GM21360 (cell line): ENCODE measurements at regions not wholly inside any gene's neighbourhood (a gene's known extent, or its start where the extent isn't known, plus 50 kb on each side); places are given as distances from the start of the nearest gene placed in this dataset.

Experiments used
- ATAC-seq: cut with Tn5 transposase; IDR thresholded peaks from one replicate; pipeline ENCODE4 v1.9.1; 2021; ENCODE audit warnings: mild to moderate bottlenecking, moderate library complexity; ENCODE audit not compliant: unreplicated experiment

DNA sequence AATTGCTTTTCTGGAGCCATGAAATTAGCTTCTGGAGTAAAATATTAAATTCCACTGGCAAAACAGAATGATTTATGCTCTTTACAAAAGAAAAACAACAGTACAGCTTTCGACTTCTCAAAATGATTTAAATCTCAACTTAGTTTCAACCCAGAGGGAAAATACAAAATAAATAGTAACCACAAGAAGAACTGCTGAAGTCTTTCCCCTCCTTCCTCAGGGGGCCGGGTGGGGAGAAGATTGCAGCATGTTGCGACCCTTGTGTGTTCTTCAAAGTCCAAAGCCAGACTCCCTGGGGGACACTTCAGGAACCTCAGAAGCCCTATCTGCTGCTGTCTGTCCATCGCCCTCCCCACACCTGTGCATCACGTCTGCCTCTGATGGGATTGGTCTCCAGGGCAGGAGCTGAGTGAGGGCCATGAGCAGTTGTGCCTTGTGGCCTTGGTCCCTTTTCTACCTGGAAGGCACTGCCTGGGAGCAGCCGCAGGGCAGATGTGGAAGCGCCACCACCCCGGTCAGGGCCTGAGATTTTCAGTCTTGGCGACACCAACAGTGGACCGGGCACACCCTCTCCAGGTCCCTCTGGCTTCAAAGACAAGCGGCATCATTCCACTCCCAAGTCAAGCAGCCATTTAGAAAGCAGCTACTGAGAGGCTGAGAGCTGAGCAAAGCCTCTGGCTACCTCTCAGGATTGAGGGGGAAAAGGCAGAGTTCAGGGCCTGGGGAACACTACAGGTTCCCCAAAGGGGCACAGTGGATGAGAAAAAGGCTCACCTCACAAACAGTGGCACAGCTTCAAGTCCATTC is 210.1 kb upstream of the RAB6C start:
- ATAC-seq = no peak

DNA sequence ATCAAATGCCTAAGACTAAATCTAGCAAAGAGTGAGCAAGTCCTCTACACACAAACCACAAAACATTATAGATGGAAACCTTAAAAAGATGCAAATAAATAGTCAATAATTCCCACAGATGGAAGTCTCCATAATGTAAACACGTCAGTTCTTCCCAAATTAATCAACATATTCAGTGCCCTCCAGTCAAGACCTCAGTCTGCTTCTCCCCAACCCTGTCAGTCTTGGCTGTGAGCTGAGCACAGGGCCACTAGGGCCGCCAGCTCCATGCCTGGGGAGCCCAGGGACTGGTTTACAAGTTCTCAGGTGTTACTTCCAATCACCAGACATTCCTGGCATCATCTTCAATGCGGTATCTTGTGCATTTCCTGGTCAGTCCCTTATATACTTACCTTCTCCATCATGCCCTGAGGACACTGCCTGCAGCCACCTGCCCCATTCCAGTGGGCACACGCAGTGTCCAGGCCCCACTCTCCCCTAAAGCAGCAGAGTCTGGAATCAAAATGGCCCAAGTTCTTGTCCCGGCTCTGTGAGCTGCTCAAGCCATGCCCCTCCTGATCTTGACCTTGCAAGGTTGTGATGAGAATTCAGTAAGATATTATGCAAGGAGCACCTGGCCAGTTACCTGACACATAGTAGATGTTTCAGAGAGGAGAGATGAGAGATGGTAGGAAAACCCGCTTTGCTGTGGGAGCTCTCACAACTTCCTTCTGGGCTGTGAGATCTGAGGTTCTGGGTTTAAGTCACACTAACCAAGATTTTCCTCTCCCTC is 207.9 kb upstream of the RAB6C start:
- no peak for ATAC-seq

- ATAC-seq = no peak
Measured at GRCh38 chr2:129772190-129772579, 207.3 kb upstream of the RAB6C start.

DNA sequence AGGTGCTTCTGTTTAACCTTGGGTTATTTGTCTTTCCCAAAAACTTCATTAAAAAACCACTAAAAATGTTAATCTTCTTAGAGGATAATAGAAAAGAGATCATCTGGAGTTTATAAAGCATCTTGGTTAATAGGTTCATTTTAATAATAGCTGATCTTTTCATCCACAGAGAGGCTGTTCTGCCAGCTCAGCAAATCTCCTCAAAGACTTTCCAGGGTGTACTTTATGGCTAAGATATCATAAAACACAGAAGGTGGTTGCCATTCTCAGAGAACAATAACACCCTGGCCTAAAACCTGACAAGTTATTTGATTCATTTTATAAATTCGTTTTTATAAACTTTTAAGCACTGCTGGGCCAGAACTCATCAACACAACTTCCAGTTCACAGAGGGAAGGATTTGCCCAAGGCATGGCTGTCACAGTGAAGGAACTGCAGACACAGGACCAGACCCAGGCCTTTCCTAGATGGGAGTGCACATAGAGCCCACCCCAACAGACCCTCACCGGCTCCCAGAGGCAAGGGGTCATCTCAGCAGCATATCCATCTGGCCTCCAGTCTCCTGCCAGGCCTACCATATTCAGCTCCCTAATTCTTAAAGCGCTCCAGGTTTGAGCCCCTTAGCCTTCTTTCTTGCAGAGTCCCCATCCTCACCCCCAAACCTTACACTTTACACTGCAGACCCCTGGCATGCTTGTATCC is 203.4 kb upstream of the RAB6C start:
- no peak for ATAC-seq

DNA sequence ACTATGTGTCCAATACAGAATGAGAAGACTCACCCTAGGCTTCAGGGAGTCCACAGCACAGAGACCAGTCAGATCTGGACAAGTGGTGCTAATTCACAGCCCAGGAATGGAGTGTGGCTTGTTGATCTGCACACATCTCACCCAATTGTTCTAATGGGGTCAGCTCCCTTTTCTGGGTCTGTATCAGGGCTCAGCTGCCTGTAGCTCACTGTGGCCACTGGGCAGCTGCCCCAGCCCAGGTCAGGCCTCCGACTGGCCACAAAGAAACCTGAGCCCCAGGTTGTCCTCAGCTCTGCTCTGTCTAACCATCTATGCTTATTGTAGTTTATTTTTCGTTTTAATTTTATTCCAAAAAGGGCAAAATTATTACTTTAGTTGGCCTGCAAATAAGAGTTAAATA is 202.3 kb upstream of the RAB6C start:
- ATAC-seq = no peak

DNA sequence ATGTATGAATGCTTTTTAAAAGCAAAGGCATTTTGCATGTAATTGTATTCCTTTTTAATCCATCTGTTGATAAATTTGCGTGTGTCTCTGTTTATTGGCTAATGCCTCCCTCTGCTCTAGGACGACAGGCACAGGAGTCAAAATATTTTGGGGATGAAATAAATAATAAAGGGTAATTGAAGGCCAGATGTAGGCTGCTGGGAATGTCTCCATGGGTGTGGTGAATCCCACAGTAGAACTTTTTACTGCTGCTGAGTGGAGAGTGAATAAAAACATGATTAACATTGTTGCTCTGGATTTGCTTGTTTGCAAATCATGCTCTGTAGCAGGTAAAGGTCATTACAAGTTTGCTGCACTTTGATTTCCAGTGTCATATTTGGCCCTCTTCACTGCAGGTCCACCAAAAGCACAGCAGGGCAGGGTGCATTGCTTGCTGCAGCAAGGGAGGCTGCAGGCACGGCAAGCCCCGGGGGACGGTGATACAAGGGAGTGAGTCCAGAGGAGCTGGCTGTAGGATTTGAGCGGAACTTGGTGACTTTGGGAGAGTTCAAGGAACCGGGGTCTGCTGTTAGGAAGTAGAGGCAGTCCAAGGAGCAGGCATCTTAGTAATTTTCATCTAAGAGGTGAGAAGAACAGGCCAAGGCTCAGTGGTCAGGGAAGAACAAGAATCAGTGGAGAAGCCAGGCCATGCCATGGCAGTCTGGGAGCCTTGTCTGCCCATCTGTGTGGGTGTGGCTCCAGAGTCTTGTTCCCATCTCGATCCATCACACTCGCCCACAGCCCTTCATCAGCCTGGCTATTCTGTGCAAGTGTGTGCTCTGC is 201.5 kb upstream of the RAB6C start:
- ATAC-seq = no peak

- no peak for ATAC-seq
Measured at GRCh38 chr2:129778584-129778877, 200.9 kb upstream of the RAB6C start.

GRCh38 chr2:129779783-129780182 is 199.7 kb upstream of the RAB6C start:
- no peak for ATAC-seq

DNA sequence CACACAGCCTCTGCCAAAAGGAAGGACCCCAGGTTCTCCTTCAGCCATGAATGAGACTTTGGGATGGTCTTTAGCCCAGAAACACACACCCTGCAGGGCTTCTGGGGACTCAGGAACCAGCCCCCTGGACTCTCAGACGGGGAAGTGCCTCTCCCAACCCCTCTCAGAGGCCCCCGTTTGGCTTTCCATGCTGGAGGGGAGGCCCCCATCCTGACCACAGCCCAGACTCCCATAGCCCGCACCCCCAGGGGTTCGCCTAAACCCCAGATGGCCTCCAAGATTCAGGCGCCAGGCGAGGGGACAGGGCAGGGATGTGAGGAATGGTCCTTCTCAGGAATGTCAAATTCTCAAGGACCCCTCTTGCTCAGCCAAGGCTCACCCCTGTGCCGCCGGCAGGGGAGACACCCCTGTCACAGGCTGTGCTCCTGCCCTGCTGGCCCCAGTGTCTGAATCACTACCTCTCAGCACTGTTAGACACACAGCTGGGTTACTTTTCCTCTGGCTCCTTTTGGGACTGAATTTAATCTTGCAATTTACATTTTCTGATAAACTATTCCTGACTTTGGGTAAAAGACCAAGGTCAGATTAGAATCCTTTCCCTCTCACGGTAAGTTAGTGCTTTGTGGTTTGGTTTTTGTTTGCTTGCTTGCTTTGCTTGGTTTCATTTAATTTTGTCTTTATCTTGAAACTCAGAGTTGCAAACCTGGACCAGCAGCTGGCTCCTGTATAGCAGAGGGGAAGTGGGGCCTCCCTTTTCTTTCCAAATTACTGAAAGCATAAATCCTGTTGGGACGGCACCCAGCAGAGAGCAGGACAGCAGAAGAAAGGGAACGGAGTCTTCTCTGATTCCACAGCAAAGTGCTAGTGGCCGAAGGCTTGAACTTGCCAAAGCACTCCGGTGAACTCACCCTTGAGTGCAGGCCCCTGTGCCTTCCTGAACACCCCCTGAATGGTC is 198.9 kb upstream of the RAB6C start:
- no peak for ATAC-seq

GRCh38 chr2:129781749-129782632 is 197.5 kb upstream of the RAB6C start:
- ATAC-seq = no peak

- no peak for ATAC-seq
Measured at GRCh38 chr2:129782633-129782990, 196.9 kb upstream of the RAB6C start.

- ATAC-seq = no peak
Measured at GRCh38 chr2:129784486-129784885, 195.0 kb upstream of the RAB6C start.

- ATAC-seq = no peak
Measured at GRCh38 chr2:129791712-129792111, 187.8 kb upstream of the RAB6C start.

GRCh38 chr2:129793431-129793902 is 186.0 kb upstream of the RAB6C start:
- no peak for ATAC-seq

DNA sequence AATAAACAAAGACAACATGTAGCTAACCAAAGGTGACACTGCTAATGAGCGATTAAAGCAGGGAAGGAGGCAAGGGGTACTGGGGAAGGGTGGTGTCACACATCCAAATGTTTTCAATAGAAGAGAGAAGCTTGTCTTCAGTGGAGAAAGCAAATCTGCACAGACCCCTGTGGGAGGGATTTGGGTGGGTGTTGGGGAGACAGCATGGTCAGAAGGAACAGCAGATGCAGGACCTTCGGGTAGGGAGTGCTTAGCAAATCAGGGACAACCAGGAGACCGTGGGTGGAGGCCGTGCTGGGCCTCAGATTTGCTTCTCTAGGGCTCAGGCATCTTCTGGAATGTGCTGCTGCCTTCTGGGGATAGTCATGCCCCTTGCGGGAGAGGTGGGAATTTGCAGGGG is 185.3 kb upstream of the RAB6C start:
- no peak for ATAC-seq

DNA sequence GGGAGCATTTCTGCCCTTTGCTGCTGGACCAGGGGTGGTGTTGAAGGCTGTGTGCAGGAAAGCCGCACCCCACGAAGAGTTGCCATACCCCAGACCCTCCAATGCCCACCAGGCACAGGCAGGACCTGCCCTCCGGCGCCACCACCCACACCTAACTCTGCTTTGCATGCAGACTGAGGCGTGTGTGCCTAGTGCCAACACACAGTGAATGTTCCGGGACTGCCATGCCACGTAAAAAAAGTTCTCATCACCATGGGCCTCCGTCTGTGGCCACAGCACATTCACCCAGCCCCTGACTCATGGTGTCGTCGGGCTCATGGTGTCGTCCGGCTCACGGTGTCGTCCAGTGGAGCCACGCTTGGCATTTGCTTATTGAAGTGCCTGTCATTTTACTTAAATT is 184.9 kb upstream of the RAB6C start:
- no peak for ATAC-seq

DNA sequence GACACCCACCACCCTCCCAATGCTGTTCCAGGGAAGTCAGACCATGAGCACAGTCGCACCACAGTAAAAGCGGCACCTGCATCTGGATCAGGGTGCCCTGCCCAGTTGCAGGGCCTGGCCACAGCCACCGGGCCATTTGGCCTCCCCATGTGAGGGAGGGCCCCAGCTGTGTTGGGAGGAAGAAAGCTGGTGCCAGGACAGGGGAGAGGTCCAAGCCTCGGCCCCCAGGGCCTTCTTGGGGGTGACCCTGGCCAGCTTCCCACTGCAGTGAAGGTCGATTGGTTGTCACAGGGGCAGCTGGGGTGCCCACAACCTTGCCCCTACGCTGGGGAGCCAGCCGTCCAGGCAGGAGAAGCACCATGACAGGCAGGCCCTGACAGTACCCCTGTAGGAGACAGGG is 183.2 kb upstream of the RAB6C start:
- no peak for ATAC-seq

GRCh38 chr2:129796801-129797488 is 182.5 kb upstream of the RAB6C start:
- ATAC-seq = no peak
